HuH-7 (cell line): ENCODE measurements at regions not wholly inside any gene's neighbourhood (a gene's known extent, or its start where the extent isn't known, plus 50 kb on each side); places are given as distances from the start of the nearest gene placed in this dataset.
"Not testable (repeated sequence)": the region's sequence is repeated elsewhere in the genome, so short reads cannot be mapped to it uniquely, and the experiment has no call there.

ENCODE experiments used
- DNase-seq: peaks from one replicate; pipeline ENCODE4 v3.0.0; 2011; ENCODE audit warnings: low spot score

GRCh38 chr1:96865731-96866685, 144.4 kb downstream of the PTBP2 start:
- no peak for DNase-seq

- no peak for DNase-seq
These were observed 151.2 kb downstream of the PTBP2 start for GRCh38 chr1:96872757-96873156.

- DNase-seq: no peak
These were observed 157.1 kb downstream of the PTBP2 start for GRCh38 chr1:96878640-96879039.

GRCh38 chr1:96880626-96881025, 159.0 kb downstream of the PTBP2 start:
- no peak for DNase-seq

- no peak for DNase-seq
These were observed 160.5 kb downstream of the PTBP2 start for GRCh38 chr1:96882096-96882495.

- DNase-seq: no peak
These were observed 164.9 kb downstream of the PTBP2 start for GRCh38 chr1:96886474-96886873.

- no peak for DNase-seq
These were observed 165.9 kb downstream of the PTBP2 start for GRCh38 chr1:96887501-96887900.

- no peak for DNase-seq
These were observed 180.3 kb downstream of the PTBP2 start for GRCh38 chr1:96901783-96902363.

- no peak for DNase-seq
These were observed 190.7 kb downstream of the PTBP2 start for GRCh38 chr1:96912248-96912647.

- DNase-seq: not testable (repeated sequence)
These were observed 194.1 kb downstream of the PTBP2 start for GRCh38 chr1:96915701-96916100.

GRCh38 chr1:96918406-96918805, 196.8 kb downstream of the PTBP2 start:
- no peak for DNase-seq

- DNase-seq: no peak
These were observed 200.6 kb downstream of the PTBP2 start for GRCh38 chr1:96922181-96922580.

- no peak for DNase-seq
These were observed 202.2 kb downstream of the PTBP2 start for GRCh38 chr1:96923753-96924152.

- no peak for DNase-seq
These were observed 204.6 kb downstream of the PTBP2 start for GRCh38 chr1:96926176-96926575.

GRCh38 chr1:96927125-96927524, 205.5 kb downstream of the PTBP2 start:
- no peak for DNase-seq

- DNase-seq: no peak
These were observed 209.6 kb downstream of the PTBP2 start for GRCh38 chr1:96931136-96931535.

GRCh38 chr1:96934282-96934681, 212.7 kb downstream of the PTBP2 start:
- no peak for DNase-seq

- DNase-seq: no peak
These were observed 223.0 kb downstream of the PTBP2 start for GRCh38 chr1:96944432-96945092.

- no peak for DNase-seq
These were observed 224.0 kb downstream of the PTBP2 start for GRCh38 chr1:96945509-96946084.

GRCh38 chr1:96955307-96956012, 233.9 kb downstream of the PTBP2 start:
- DNase-seq: no peak

GRCh38 chr1:96962216-96962615, 240.6 kb downstream of the PTBP2 start:
- no peak for DNase-seq

- DNase-seq: no peak
These were observed 241.2 kb downstream of the PTBP2 start for GRCh38 chr1:96962751-96963211.
